ENCODE measurements at regions not wholly inside any gene's neighbourhood (a gene's known extent, or its start where the extent isn't known, plus 50 kb on each side); places are given as distances from the start of the nearest gene placed in this dataset.
"Not testable (repeated sequence)": the region's sequence is repeated elsewhere in the genome, so short reads cannot be mapped to it uniquely, and the experiment has no call there.

- DNase-seq (ENCODE audit: low read depth, low spot score): no peak
- in situ Hi-C loops (cut with HindIII; ENCODE audit: low sequenced_read_pairs): no loop called here
- TF ChIP-seq CTCF (IDR thresholded peaks at IDR 0.05; ENCODE audit: low read depth, low read length): no peak
- H3K4me3 ChIP-seq (ENCODE audit: low read depth, low read length): no peak overlapping the region
These were observed 89.0 kb upstream of the CDC42EP3 start for GRCh38 chr2:37760471-37760870.

GRCh38 chr2:37762281-37762680 is 90.8 kb upstream of the CDC42EP3 start:
- in situ Hi-C loops (cut with HindIII; ENCODE audit: low sequenced_read_pairs); H3K4me3 ChIP-seq (ENCODE audit: low read depth, low read length); DNase-seq (ENCODE audit: low read depth, low spot score): not testable (repeated sequence)

- in situ Hi-C loops (cut with HindIII; ENCODE audit: low sequenced_read_pairs): no loop called here
- no peak overlapping the region for H3K4me3 ChIP-seq (ENCODE audit: low read depth, low read length)
- TF ChIP-seq CTCF (IDR thresholded peaks at IDR 0.05; ENCODE audit: low read depth, low read length): no peak
- no peak for DNase-seq (ENCODE audit: low read depth, low spot score)
These were observed 93.3 kb upstream of the CDC42EP3 start for GRCh38 chr2:37764739-37765138.

- H3K4me3 ChIP-seq (ENCODE audit: low read depth, low read length): no peak overlapping the region
- in situ Hi-C loops (cut with HindIII; ENCODE audit: low sequenced_read_pairs): no loop called here
- TF ChIP-seq CTCF (IDR thresholded peaks at IDR 0.05; ENCODE audit: low read depth, low read length): no peak
- DNase-seq (ENCODE audit: low read depth, low spot score): no peak
These were observed 94.7 kb upstream of the CDC42EP3 start for GRCh38 chr2:37766106-37766505.

- TF ChIP-seq CTCF (IDR thresholded peaks at IDR 0.05; ENCODE audit: low read depth, low read length): no peak
- DNase-seq (ENCODE audit: low read depth, low spot score): no peak
- in situ Hi-C loops (cut with HindIII; ENCODE audit: low sequenced_read_pairs): no loop called here
- no peak overlapping the region for H3K4me3 ChIP-seq (ENCODE audit: low read depth, low read length)
These were observed 95.6 kb upstream of the CDC42EP3 start for GRCh38 chr2:37767046-37767445.

- in situ Hi-C loops (cut with HindIII; ENCODE audit: low sequenced_read_pairs): no loop called here
- TF ChIP-seq CTCF (IDR thresholded peaks at IDR 0.05; ENCODE audit: low read depth, low read length): no peak
- DNase-seq (ENCODE audit: low read depth, low spot score): peak; percentile 94
These were observed 96.8 kb upstream of the CDC42EP3 start for GRCh38 chr2:37767959-37768925.

GRCh38 chr2:37769551-37769950 is 98.1 kb upstream of the CDC42EP3 start:
- in situ Hi-C loops (cut with HindIII; ENCODE audit: low sequenced_read_pairs): no loop called here
- H3K4me3 ChIP-seq (ENCODE audit: low read depth, low read length): no peak overlapping the region
- no peak for DNase-seq (ENCODE audit: low read depth, low spot score)
- TF ChIP-seq CTCF (IDR thresholded peaks at IDR 0.05; ENCODE audit: low read depth, low read length): no peak

More at GRCh38 chr2:37767959-37768925, 96.8 kb upstream of the CDC42EP3 start:
- H3K4me3 ChIP-seq (ENCODE audit: low read depth, low read length): no peak overlapping the region

Data from astrocyte of the spinal cord (primary cell).